GM23248 (cell line): ENCODE measurements at regions not wholly inside any gene's neighbourhood (a gene's known extent, or its start where the extent isn't known, plus 50 kb on each side); places are given as distances from the start of the nearest gene placed in this dataset.

Experiments
- EZH2 ChIP-seq: fragments of 200-600 bp; sonication (generic); IDR thresholded peaks from 2 replicates; pipeline ENCODE4 v1.6.1; 2018; ENCODE audit warnings: antibody characterized with exemption, mild to moderate bottlenecking; ENCODE audit not compliant: insufficient read depth, poor library complexity, severe bottlenecking
- EZH2phosphoT487 ChIP-seq: fragments of 200-600 bp; sonication (generic); IDR thresholded peaks from 2 replicates; pipeline ENCODE4 v1.6.1; 2018; ENCODE audit warnings: antibody characterized with exemption, moderate library complexity, mild to moderate bottlenecking, low read depth; ENCODE audit not compliant: insufficient read depth

- TF ChIP-seq EZH2phosphoT487, result no peak
- TF ChIP-seq EZH2, result no peak
These were observed 142.5 kb upstream of the TRAM1L1 start for GRCh38 chr4:117227925-117228324.
